Stimulated activated memory B cell treated with anti-CD40 and anti-IgM and Interleukin-4, amounts not matched to agents 10 μg/mL and 1 μg/mL and 100 μg/mL, for 72 hours (primary cell): ENCODE measurements at regions not wholly inside any gene's neighbourhood (a gene's known extent, or its start where the extent isn't known, plus 50 kb on each side); places are given as distances from the start of the nearest gene placed in this dataset.

ENCODE experiments used
- ATAC-seq: fragments of 150-1000 bp; cut with Tn5 transposase; 2 replicates; pipeline ENCODE4 v1.10.0; 2021
- H3K27ac Mint-ChIP-seq: one replicate; pipeline ENCODE4 v1.8.0; 2022; ENCODE audit warnings: mild to moderate bottlenecking, mixed read lengths
- H3K27me3 Mint-ChIP-seq: one replicate; pipeline ENCODE4 v1.8.0; 2022; ENCODE audit warnings: mixed read lengths
- H3K36me3 Mint-ChIP-seq: one replicate; pipeline ENCODE4 v1.8.0; 2022; ENCODE audit warnings: mixed read lengths
- H3K4me1 Mint-ChIP-seq: one replicate; pipeline ENCODE4 v1.8.0; 2022; ENCODE audit warnings: mixed read lengths
- H3K4me3 Mint-ChIP-seq: one replicate; pipeline ENCODE4 v1.8.0; 2022; ENCODE audit warnings: mild to moderate bottlenecking, moderate library complexity, mixed read lengths
- H3K9me3 Mint-ChIP-seq: one replicate; pipeline ENCODE4 v1.8.0; 2022; ENCODE audit warnings: mixed read lengths

DNA sequence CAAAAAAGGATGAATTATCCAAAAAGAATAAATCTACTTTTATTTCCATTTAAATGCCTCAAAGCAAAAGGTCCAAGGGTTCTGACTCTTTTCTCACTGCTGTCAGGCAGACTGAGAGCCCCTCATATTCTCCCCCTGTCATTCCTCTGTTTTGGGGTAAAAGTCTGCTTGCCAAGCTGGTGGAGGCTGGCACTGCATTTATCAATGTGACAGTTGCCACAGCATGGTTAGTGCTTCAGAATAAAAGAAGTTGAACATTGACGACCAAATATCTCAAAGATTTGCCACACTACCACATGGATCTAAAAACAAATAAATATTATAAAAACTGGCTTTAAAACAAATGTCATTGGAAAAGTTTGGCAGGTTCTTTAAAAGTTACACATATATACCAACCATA, 89.2 kb upstream of the SNRK start:
- H3K9me3 Mint-ChIP-seq, result peaks cover 9% of the 10 kb centered on the region
- H3K27me3 Mint-ChIP-seq, result peaks cover 50% of the 10 kb centered on the region
- no peaks in the 10 kb centered on the region for H3K36me3 Mint-ChIP-seq
- no peak overlapping the region for H3K27ac Mint-ChIP-seq
- H3K4me3 Mint-ChIP-seq, result no peak overlapping the region
- no peak for ATAC-seq
- no peaks in the 10 kb centered on the region for H3K4me1 Mint-ChIP-seq

DNA sequence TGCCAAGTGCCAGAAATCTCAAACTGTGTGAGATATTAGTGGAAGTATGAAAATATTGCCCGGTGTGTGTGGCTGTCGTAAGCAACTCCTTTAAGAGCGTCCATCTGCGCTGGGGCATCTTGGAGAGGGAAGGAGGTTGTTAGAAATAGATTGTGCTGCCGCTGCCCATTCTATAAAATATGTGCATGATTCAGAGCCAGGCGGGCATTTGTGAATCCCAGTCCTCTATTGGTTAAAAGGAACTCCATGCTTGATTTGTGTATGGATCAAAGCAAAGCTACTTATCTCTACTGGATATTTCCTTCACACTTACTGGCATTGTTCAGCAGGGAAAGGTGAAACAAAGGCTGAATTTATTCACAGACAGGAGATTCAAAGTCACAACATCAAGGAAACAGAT, 89.6 kb upstream of the SNRK start:
- no peak overlapping the region for H3K27ac Mint-ChIP-seq
- H3K4me3 Mint-ChIP-seq, result no peak overlapping the region
- H3K27me3 Mint-ChIP-seq, result peaks cover 54% of the 10 kb centered on the region
- no peak for ATAC-seq
- H3K4me1 Mint-ChIP-seq, result no peaks in the 10 kb centered on the region
- peaks cover 9% of the 10 kb centered on the region for H3K9me3 Mint-ChIP-seq
- no peaks in the 10 kb centered on the region for H3K36me3 Mint-ChIP-seq

DNA sequence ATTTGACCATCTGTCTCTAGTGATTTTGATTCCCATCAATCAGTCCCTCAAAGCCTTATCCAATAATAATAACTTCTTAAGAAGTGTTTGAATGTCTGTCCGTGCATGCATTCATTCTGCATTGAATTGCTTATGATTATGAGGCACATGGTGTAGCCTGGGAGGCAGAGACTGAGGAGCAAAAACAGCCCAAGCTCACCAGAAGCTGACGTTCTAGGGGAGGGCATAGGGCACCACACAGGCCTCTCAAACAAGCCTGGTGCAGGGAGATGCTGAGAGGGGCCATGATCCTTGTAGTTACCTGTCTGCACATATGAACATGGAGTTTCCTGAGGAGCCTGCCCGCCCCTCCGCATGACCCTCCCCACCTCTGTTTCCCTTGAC, 89.2 kb upstream of the POMGNT2 start:
- peaks cover 9% of the 10 kb centered on the region for H3K9me3 Mint-ChIP-seq
- no peaks in the 10 kb centered on the region for H3K4me1 Mint-ChIP-seq
- no peaks in the 10 kb centered on the region for H3K36me3 Mint-ChIP-seq
- H3K27me3 Mint-ChIP-seq, result peaks cover 50% of the 10 kb centered on the region
- H3K27ac Mint-ChIP-seq, result no peak overlapping the region
- H3K4me3 Mint-ChIP-seq, result no peak overlapping the region
- ATAC-seq, result no peak

DNA sequence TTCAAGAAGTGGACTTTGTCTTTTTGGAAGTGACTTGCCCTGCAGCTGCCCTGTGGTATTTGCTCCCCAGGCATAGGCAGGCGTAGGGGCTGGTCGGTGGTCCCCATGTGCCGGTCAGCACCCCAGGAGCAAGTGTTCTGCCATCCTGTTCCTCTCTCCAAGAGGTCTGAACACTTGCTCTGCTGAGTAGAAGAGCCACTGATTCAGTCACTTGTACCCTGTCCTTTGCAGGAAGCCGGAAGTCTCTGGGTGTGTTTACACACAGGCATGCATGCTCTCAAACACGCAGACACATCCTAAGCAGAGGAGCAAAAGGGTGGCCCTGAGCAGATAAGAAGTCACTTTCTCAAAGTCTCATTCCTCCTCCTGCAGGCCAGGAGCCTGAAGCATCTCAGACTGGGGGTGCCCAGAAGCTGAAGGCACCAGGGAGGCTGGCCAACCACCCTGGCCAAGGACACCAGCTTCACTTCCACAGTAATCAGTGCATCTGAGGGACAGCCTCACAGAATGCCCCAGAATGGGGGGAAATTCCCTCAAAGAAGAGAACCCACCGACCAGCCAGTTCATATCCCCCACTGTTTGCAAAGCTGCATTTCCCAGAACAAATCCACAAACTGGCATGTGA, 88.7 kb upstream of the POMGNT2 start:
- no peaks in the 10 kb centered on the region for H3K4me1 Mint-ChIP-seq
- H3K4me3 Mint-ChIP-seq, result no peak overlapping the region
- no peaks in the 10 kb centered on the region for H3K36me3 Mint-ChIP-seq
- ATAC-seq, result no peak
- peaks cover 50% of the 10 kb centered on the region for H3K27me3 Mint-ChIP-seq
- H3K9me3 Mint-ChIP-seq, result peaks cover 9% of the 10 kb centered on the region
- no peak overlapping the region for H3K27ac Mint-ChIP-seq

DNA sequence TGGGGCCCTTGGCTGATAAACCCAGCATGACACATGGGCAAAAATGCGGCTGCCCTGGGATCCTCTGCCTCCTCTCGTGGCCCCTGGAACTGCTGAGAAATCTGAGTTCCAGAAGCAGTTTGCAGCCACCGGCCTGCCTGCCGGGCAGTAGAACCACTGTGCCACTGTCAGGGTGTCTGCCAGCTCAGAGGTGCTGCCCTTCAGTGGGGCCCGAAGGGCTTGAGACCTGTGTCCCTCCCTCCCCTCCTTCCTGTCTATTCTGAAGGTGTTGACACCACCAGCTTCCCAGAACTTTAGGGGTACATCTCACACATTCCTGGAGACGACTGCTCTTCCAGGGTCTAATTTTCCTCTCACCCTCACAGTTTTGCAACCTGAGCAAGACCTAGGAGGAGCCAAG, 88.2 kb upstream of the POMGNT2 start:
- H3K36me3 Mint-ChIP-seq, result no peaks in the 10 kb centered on the region
- ATAC-seq, result no peak
- peaks cover 6% of the 10 kb centered on the region for H3K9me3 Mint-ChIP-seq
- no peaks in the 10 kb centered on the region for H3K4me1 Mint-ChIP-seq
- H3K27me3 Mint-ChIP-seq, result peaks cover 46% of the 10 kb centered on the region
- no peak overlapping the region for H3K4me3 Mint-ChIP-seq
- H3K27ac Mint-ChIP-seq, result no peak overlapping the region

DNA sequence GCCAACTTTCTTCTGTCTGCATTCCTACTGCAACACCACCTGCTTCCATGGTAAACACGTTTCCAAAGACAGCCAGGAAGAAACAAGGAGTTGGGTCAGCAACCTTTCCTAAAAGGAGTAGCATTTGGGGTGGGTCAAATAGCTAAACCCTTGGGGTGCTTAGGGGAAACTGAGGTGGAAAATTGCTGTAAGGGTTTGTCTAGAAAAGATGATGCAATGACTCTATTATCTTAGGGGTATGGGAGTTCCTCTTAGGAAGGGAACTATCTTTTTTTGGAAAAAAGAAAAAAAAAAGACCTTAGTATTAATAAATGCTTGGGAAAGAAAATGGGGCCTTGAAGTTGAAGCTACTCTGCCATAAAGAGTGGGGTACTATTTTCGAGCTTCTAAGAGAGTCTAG, 86.1 kb upstream of the POMGNT2 start:
- Mint-ChIP-seq H3K9me3 (no peaks in the 10 kb centered on the region), H3K4me3 (no peak overlapping the region), H3K36me3 (no peaks in the 10 kb centered on the region), H3K4me1 (no peaks in the 10 kb centered on the region), H3K27ac (no peak overlapping the region), H3K27me3 (peaks cover 29% of the 10 kb centered on the region)
- ATAC-seq, result no peak

DNA sequence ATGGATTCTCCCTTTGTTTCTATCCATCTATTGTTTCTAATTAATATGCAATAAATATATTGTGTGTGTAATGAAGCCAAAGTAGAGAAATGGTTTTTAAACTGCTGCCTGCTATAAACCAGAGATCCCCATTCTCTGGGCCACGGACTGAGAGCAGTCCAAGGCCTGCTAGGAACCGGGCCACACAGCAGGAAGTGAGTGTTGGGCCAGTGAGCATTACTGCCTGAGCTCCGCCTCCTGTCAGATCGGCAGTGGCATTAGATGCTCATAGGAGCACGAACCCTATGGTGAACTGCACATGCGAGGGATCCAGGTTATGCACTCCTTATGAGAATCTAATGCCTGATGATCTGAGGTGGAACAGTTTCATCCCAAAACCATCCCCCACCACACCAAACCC, 85.2 kb upstream of the POMGNT2 start:
- no peaks in the 10 kb centered on the region for H3K9me3 Mint-ChIP-seq
- peaks cover 29% of the 10 kb centered on the region for H3K27me3 Mint-ChIP-seq
- H3K4me3 Mint-ChIP-seq, result no peak overlapping the region
- ATAC-seq, result no peak
- no peak overlapping the region for H3K27ac Mint-ChIP-seq
- no peaks in the 10 kb centered on the region for H3K4me1 Mint-ChIP-seq
- H3K36me3 Mint-ChIP-seq, result no peaks in the 10 kb centered on the region

DNA sequence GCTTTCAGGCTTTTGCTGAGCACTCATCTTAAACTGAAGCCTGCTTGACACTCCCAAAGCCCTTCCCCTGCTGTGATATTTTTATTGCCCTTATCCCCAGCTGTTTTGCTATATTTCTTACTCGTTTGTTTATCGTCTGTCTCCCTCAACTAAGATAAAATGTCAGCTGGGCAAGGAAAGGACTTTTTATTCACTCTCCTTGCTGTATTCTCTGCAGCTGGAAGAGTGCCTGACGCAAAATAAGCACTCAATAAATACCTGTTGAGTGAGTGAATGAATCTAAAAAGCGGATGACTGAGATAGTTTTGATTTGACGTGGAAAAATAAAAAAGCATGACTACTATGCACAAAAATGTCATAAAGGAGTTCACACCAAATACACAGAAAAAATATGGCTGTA, 84.8 kb upstream of the POMGNT2 start:
- H3K27ac Mint-ChIP-seq, result no peak overlapping the region
- no peak for ATAC-seq
- peaks cover 29% of the 10 kb centered on the region for H3K27me3 Mint-ChIP-seq
- no peaks in the 10 kb centered on the region for H3K36me3 Mint-ChIP-seq
- no peaks in the 10 kb centered on the region for H3K4me1 Mint-ChIP-seq
- no peaks in the 10 kb centered on the region for H3K9me3 Mint-ChIP-seq
- H3K4me3 Mint-ChIP-seq, result no peak overlapping the region

DNA sequence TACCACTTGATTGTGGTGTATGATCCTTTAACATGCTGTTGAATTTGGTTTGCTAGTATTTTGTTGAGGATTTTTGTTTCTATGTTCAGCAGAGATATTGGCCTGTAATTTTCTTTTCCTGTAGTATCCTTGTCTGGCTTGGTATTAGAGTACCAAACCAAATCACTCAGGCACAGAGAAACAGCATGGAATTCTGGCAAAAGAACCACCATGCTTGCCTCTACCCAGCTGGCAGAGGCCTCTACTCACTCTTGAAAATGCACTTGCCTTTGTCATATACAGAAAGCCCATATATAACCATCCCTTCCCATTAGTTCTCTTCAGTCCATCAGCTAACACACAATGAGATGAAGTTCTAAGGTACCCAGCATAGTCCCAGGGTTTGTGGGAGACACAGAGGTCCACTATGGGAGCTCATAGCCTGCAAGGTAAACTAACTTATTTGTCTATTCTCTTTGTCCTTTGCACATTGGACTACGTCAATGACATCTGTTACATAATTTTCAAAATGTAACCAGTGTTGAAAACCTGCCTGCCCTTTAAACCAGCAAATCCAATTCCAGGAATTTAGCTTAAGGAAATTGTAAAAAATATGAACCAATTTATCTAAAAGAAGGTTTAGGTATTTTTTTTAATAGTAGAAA, 82.1 kb upstream of the POMGNT2 start:
- no peaks in the 10 kb centered on the region for H3K36me3 Mint-ChIP-seq
- H3K9me3 Mint-ChIP-seq, result no peaks in the 10 kb centered on the region
- no peak overlapping the region for H3K27ac Mint-ChIP-seq
- H3K4me3 Mint-ChIP-seq, result no peak overlapping the region
- H3K4me1 Mint-ChIP-seq, result no peaks in the 10 kb centered on the region
- no peak for ATAC-seq
- peaks cover 20% of the 10 kb centered on the region for H3K27me3 Mint-ChIP-seq

DNA sequence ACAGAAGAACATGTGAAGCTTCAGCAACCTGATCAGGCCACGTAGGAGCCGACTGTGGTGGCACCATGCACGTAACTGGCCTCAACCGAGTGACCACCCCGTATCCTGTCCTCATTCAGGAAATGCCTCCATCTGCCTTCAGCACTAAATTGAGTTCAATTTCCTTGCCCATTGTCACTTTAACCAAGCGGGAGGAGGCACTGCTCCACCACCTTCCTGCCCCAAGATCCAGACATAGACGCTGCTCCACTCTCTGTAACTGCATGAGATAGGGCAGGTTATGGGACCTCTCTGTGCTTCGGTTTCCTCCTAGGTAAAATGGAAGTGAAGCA, 80.1 kb upstream of the POMGNT2 start:
- Mint-ChIP-seq H3K27ac (no peak overlapping the region), H3K36me3 (no peaks in the 10 kb centered on the region), H3K27me3 (peaks cover 12% of the 10 kb centered on the region), H3K4me3 (no peak overlapping the region), H3K4me1 (peaks cover 7% of the 10 kb centered on the region), H3K9me3 (no peaks in the 10 kb centered on the region)
- ATAC-seq, result no peak

DNA sequence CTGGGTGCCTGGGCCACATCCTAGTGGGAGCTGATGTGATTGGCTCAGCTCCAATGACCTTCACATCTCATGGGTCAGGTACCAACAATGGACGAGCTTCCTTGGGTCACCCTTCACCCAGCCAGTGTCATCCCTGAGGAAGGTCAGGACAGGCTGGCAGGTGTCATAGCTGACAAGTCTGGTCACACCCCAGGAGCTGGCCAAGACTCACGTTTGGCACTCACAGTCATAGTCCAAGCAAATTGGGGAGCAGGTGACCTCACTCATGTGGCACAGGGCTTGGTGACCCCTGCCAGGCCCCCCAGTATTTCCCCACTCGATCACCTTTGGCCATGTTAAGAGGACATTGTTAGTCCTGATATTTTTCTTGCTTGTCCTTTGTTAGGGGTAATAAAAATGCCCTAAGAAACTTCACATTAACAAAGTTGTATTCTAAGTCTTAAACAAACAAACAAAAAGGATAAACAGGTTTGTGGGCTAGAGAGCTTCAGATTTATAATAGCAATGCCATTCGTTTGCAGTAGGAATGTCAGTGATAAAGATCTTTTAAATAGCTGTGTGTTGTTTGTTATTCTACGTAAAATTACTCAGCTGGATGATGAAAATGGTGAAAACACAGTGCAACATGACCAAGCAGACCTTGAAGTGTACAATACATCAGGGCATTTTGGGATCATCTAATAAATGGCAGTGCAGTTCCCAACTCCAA, 79.5 kb upstream of the POMGNT2 start:
- H3K36me3 Mint-ChIP-seq, result no peaks in the 10 kb centered on the region
- H3K9me3 Mint-ChIP-seq, result no peaks in the 10 kb centered on the region
- H3K27ac Mint-ChIP-seq, result no peak overlapping the region
- H3K4me3 Mint-ChIP-seq, result no peak overlapping the region
- peaks cover 11% of the 10 kb centered on the region for H3K4me1 Mint-ChIP-seq
- H3K27me3 Mint-ChIP-seq, result peaks cover 7% of the 10 kb centered on the region
- no peak for ATAC-seq

DNA sequence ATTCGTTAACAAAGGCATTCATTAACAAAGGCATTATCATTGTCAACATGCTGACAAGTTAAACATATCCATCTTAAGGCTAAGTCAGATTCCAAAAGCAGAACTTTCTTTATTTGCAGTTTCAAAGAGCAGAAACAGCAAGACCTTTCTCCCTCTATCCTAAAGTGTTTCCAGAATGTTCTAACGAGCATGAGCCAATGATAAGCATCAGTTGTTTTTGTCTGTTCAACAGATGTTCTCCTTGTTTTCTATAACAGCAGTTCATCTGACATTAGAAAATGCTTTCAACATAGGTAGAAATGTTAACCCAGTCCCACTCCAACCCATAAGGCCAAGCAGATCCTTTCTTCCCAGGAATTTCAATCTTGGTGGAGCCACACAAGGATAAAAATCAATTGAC, 77.6 kb upstream of the POMGNT2 start:
- Mint-ChIP-seq H3K36me3 (no peaks in the 10 kb centered on the region), H3K27ac (no peak overlapping the region), H3K27me3 (no peaks in the 10 kb centered on the region), H3K4me3 (no peak overlapping the region), H3K9me3 (no peaks in the 10 kb centered on the region), H3K4me1 (peaks cover 30% of the 10 kb centered on the region)
- no peak for ATAC-seq

DNA sequence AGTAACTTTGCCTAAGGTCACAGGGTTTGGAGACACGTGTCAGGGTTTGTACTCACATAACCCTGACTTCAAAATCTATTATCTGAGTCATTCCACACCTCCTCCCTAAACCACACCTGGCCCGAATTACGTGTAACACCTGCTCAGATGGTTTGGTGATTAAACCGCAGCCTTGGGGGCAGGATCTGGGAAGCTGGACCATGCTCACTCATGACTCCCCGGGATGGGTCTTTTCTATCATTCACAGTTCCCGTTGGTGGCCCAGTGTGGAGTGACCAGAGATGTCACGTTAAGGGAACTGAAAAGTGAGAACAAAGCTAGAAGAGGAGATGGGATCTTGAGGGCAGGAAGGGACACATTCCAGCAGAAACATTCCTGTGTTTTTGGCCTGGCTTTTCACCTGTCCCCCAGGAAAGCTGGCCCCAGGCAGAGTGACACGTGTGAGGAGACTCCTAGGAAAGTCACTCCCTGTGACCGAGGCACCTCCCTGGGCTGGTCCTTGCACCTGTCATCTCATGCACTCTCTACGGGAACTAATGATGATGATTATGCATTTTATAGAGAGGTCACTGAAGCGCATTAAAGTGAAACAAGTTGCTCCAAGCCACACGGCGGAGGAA, 75.4 kb upstream of the POMGNT2 start:
- Mint-ChIP-seq H3K9me3 (no peaks in the 10 kb centered on the region), H3K4me3 (no peak overlapping the region), H3K36me3 (no peaks in the 10 kb centered on the region), H3K27ac (peak overlapping the region; percentile 46), H3K27me3 (no peaks in the 10 kb centered on the region), H3K4me1 (peaks cover 30% of the 10 kb centered on the region)
- peak; percentile 60 for ATAC-seq

DNA sequence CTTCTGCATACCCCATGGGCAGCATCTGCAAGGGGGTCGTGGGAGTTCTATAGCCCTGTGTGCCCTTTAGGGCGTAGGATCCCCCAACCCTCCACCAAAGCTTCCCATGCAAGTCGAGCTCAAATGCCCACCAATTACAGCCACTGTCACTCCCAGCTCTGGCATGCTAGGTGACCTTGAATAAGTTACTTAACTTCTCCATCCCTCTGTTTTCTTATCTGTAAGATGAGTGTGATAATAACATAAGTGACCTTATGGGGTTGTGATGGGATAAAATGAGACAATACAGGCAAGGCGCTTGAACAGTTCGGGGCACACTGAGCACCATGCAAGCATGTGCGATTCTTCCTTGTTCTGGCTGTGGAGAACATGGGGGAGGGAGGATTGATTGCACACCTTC, 74.8 kb upstream of the POMGNT2 start:
- ATAC-seq, result no peak
- peaks cover 30% of the 10 kb centered on the region for H3K4me1 Mint-ChIP-seq
- no peaks in the 10 kb centered on the region for H3K36me3 Mint-ChIP-seq
- peak overlapping the region; percentile 46 for H3K27ac Mint-ChIP-seq
- no peaks in the 10 kb centered on the region for H3K27me3 Mint-ChIP-seq
- no peaks in the 10 kb centered on the region for H3K9me3 Mint-ChIP-seq
- no peak overlapping the region for H3K4me3 Mint-ChIP-seq

DNA sequence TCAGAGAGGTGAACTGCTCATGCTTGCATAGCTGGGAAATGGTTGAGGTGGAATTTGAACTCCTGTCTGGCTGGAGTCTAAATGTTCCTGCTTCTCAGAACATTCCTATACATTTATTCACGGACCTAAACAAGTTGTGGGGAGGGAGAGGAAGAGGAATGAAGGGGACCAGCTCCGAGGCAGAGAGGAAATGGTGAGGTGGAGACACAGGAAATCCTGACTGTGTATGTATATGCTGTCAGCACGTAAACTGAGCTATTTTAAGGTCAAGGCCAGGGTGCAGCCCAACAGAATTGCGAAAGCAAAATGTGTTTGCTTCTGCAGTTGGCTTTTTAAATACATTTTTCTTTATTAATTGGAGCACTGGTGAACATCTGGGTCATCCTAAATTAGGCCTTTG, 74.1 kb upstream of the POMGNT2 start:
- no peaks in the 10 kb centered on the region for H3K36me3 Mint-ChIP-seq
- no peaks in the 10 kb centered on the region for H3K27me3 Mint-ChIP-seq
- H3K4me3 Mint-ChIP-seq, result no peak overlapping the region
- H3K4me1 Mint-ChIP-seq, result peaks cover 30% of the 10 kb centered on the region
- no peaks in the 10 kb centered on the region for H3K9me3 Mint-ChIP-seq
- peak; percentile 44 for ATAC-seq
- peak overlapping the region; percentile 46 for H3K27ac Mint-ChIP-seq

DNA sequence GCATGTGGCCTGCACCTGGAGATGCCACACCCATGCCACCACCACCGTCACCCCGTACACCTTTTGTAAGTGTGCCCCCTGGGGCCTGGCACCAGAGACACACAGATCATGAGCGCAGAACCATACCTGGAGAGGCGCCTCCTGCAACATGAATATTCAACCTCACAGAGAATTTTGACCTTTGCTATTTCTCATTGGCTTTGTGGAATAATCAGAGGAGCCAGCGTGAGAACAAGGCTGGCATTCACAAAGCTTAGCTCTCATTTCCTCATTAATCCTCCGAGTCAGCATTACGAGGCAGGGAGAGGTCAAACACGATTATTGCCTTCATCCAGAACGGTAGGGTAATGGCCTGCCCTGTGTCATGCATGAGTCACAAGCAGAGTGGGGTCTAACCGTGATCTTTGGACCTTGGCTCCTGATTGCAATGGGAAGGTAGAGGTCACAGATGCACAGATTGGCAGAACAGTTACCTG, 73.0 kb upstream of the POMGNT2 start:
- Mint-ChIP-seq H3K4me1 (peaks cover 30% of the 10 kb centered on the region), H3K27me3 (no peaks in the 10 kb centered on the region), H3K9me3 (peaks cover 3% of the 10 kb centered on the region), H3K36me3 (no peaks in the 10 kb centered on the region), H3K4me3 (no peak overlapping the region), H3K27ac (no peak overlapping the region)
- ATAC-seq, result no peak
